HCT116 (cell line): ENCODE measurements at regions not wholly inside any gene's neighbourhood (a gene's known extent, or its start where the extent isn't known, plus 50 kb on each side); places are given as distances from the start of the nearest gene placed in this dataset.

Experiments used
- ATAC-seq: fragments of 200-7000 bp; cut with Tn5 transposase; 2 replicates; pipeline ENCODE4 v1.9.1; 2020; ENCODE audit warnings: mild to moderate bottlenecking, moderate library complexity
- BruUV-seq: library from RNA; stranded (reverse); fragments of 400-500 nt; replicated peaks from 2 replicates; lab custom pipeline; 2021; lab: Mats Ljungman, UMichigan
- CTCF ChIA-PET: fragments of 300-600 bp; sonication (Branson Sonifier 250); formaldehyde crosslinking; loops from one replicate; lab custom pipeline; 2021; ENCODE audit warnings: antibody characterized with exemption; lab: Charles Lee
- POLR2A ChIA-PET: fragments of 300-600, 350-600 bp; sonication (Branson Sonifier 250); formaldehyde crosslinking; loops from one replicate; lab custom pipeline; 2021; ENCODE audit warnings: antibody characterized with exemption; lab: Charles Lee
- RAD21 ChIA-PET, 2 experiments: fragments of 300-600 bp; sonication (Branson Sonifier 250); formaldehyde crosslinking; loops; one replicate each; lab custom pipeline; 2023; ENCODE audit warnings: low total read pairs in 2 of 2; ENCODE audit not compliant: uncharacterized antibody in 2 of 2, unreplicated experiment in 2 of 2, low non-redundant PET in 1 of 2; lab: Charles Lee
- DNase-seq: peaks from one replicate; pipeline ENCODE4 v3.0.0-alpha.2; 2010; ENCODE audit warnings: low read depth, low spot score
- H2AFZ ChIP-seq: fragments of 200-600 bp; shearing (Covaris generic), sonication (generic); 2 replicates; pipeline ENCODE4 v1.6.1; 2017; ENCODE audit warnings: low read depth, mixed run types, mixed read lengths, antibody characterized with exemption, low read length; ENCODE audit not compliant: poor library complexity, severe bottlenecking
- H3K27ac ChIP-seq: 2 replicates; pipeline ENCODE4 v1.5.1; 2012; ENCODE audit warnings: low read depth, low read length
- H3K27me3 ChIP-seq: fragments of 200-600 bp; sonication (generic); 2 replicates; pipeline ENCODE4 v1.6.1; 2016; ENCODE audit warnings: mixed run types, low read length, mixed read lengths; ENCODE audit not compliant: insufficient read depth
- H3K36me3 ChIP-seq, 2 experiments: fragments of 200-500 bp in 1 of 2; fragments of 200-600 bp in 1 of 2; sonication (Bioruptor generic) in 1 of 2; sonication (generic) in 1 of 2; 2 replicates each; pipeline versions ENCODE4 v1.5.1 to v1.6.1; 2014 to 2016; ENCODE audit warnings: low read length in 2 of 2, inconsistent platforms in 1 of 2, mixed read lengths in 1 of 2, mixed run types in 1 of 2; ENCODE audit not compliant: insufficient read depth in 2 of 2, control insufficient read depth in 1 of 2
- H3K4me1 ChIP-seq, 2 experiments: fragments of 200-600 bp in 1 of 2; sonication (generic) in 1 of 2; 2 replicates each; pipeline versions ENCODE4 v1.5.1 to v1.6.1; 2012 to 2017; ENCODE audit warnings: low read length in 2 of 2, inconsistent platforms in 1 of 2, mild to moderate bottlenecking in 1 of 2, mixed read lengths in 1 of 2, mixed run types in 1 of 2, moderate library complexity in 1 of 2; ENCODE audit not compliant: insufficient read depth in 2 of 2, control insufficient read depth in 1 of 2
- H3K4me2 ChIP-seq: fragments of 200-600 bp; sonication (generic); 2 replicates; pipeline ENCODE4 v1.6.1; 2017; ENCODE audit warnings: mixed run types, low read length, mixed read lengths
- H3K4me3 ChIP-seq, 2 experiments: fragments of 200-600 bp in 1 of 2; sonication (generic) in 1 of 2; replicated peaks in 1 of 2; 2 replicates each; pipeline ENCODE4 v1.5.1; 2011 to 2016; ENCODE audit warnings: low read length in 2 of 2, control low read depth in 1 of 2, low read depth in 1 of 2, mild to moderate bottlenecking in 1 of 2, mixed read lengths in 1 of 2, mixed run types in 1 of 2
- H3K79me2 ChIP-seq: fragments of 200-600 bp; sonication (generic); 2 replicates; pipeline ENCODE4 v1.6.1; 2017; ENCODE audit warnings: mild to moderate bottlenecking, mixed run types, low read length, moderate library complexity, mixed read lengths; ENCODE audit not compliant: insufficient read depth
- H3K9ac ChIP-seq: fragments of 200-600 bp; sonication (generic); 2 replicates; pipeline ENCODE4 v1.6.1; 2016; ENCODE audit warnings: low read length, mixed read lengths
- H3K9me2 ChIP-seq: fragments of 200-600 bp; sonication (generic), shearing (Covaris generic); 2 replicates; pipeline ENCODE4 v1.6.1; 2017; ENCODE audit warnings: mixed run types, mild to moderate bottlenecking, moderate library complexity; ENCODE audit not compliant: insufficient read depth
- H3K9me3 ChIP-seq, 2 experiments: fragments of 200-500 bp in 1 of 2; fragments of 200-600 bp in 1 of 2; sonication (Bioruptor generic) in 1 of 2; sonication (generic) in 1 of 2; 2 replicates each; pipeline ENCODE4 v1.6.1; 2014 to 2017; ENCODE audit warnings: low read length in 2 of 2, mixed read lengths in 2 of 2, inconsistent platforms in 1 of 2, low read depth in 1 of 2, mild to moderate bottlenecking in 1 of 2, mixed run types in 1 of 2, moderate library complexity in 1 of 2; ENCODE audit not compliant: control insufficient read depth in 1 of 2, insufficient read depth in 1 of 2
- H4K20me1 ChIP-seq: fragments of 200-600 bp; sonication (generic), shearing (Covaris generic); 2 replicates; pipeline ENCODE4 v1.6.1; 2017; ENCODE audit warnings: mixed run types, mild to moderate bottlenecking, moderate library complexity; ENCODE audit not compliant: insufficient read depth
- CEBPB ChIP-seq: IDR thresholded peaks from 2 replicates; pipeline ENCODE4 v1.6.1; 2012; ENCODE audit warnings: low read depth
- ELF1 ChIP-seq: IDR thresholded peaks from 2 replicates; pipeline ENCODE4 v1.6.1; 2012; ENCODE audit warnings: low read depth, borderline replicate concordance
- EZH2 ChIP-seq: fragments of 200-600 bp; sonication (generic); IDR thresholded peaks from 2 replicates; pipeline ENCODE4 v1.6.1; 2017; ENCODE audit warnings: antibody characterized with exemption, mixed run types
- FOSL1 ChIP-seq: IDR thresholded peaks from 2 replicates; pipeline ENCODE4 v1.6.1; 2012; ENCODE audit warnings: low read depth
- JUND ChIP-seq: IDR thresholded peaks from 2 replicates; pipeline ENCODE4 v1.6.1; 2012
- MAX ChIP-seq: IDR thresholded peaks from 2 replicates; pipeline ENCODE4 v1.6.1; 2012
- POLR2A ChIP-seq: IDR thresholded peaks from 2 replicates; pipeline ENCODE4 v1.7.0; 2011; ENCODE audit warnings: borderline replicate concordance; ENCODE audit not compliant: insufficient read depth, insufficient read length; ENCODE audit errors: extremely low read depth
- RAD21 ChIP-seq: IDR thresholded peaks from 2 replicates; pipeline ENCODE4 v1.6.1; 2012; ENCODE audit warnings: low read depth, mild to moderate bottlenecking
- SP1 ChIP-seq: IDR thresholded peaks from 2 replicates; pipeline ENCODE4 v1.6.1; 2012; ENCODE audit warnings: low read depth
- SRF ChIP-seq: IDR thresholded peaks from 2 replicates; pipeline ENCODE4 v1.6.1; 2012; ENCODE audit warnings: low read depth
- TCF7L2 ChIP-seq: IDR thresholded peaks from 2 replicates; pipeline ENCODE4 v1.7.0; 2011; ENCODE audit warnings: borderline replicate concordance, inconsistent platforms; ENCODE audit not compliant: insufficient read depth, insufficient read length; ENCODE audit errors: extremely low read depth
- YY1 ChIP-seq: IDR thresholded peaks from 2 replicates; pipeline ENCODE4 v1.6.1; 2011; ENCODE audit warnings: low read length, low read depth, moderate library complexity, mild to moderate bottlenecking; ENCODE audit not compliant: insufficient replicate concordance; ENCODE audit errors: extremely low read depth
- ZFX ChIP-seq: fragments of 450-650 bp; IDR thresholded peaks from 2 replicates; pipeline ENCODE4 v1.6.1; 2017
- intact Hi-C: fragments of 100-400 bp; cut with micrococcal nuclease; formaldehyde crosslinking; loops from 2 replicates; pipeline ENCODE4 v1.10.0; 2022

- CTCF ChIA-PET: no interaction called here
- POLR2A ChIA-PET: no interaction called here
These were observed 120.9 kb upstream of the TARS1 start for GRCh38 chr5:33319841-33320240.

GRCh38 chr5:33321026-33321425, 119.7 kb upstream of the TARS1 start:
- no peaks in the 10 kb centered on the region for H4K20me1 ChIP-seq
- H3K9me3 ChIP-seq: no peaks in the 10 kb centered on the region
- CTCF ChIA-PET: no interaction called here
- no peaks in the 10 kb centered on the region for H3K4me1 ChIP-seq
- no peak overlapping the region for H3K27ac ChIP-seq
- no peak overlapping the region for H3K9ac ChIP-seq
- POLR2A ChIA-PET: no interaction called here
- RAD21 ChIA-PET: no interaction called here
- H3K9me2 ChIP-seq: no peaks in the 10 kb centered on the region
- no peak for DNase-seq
- H3K4me2 ChIP-seq: no peak overlapping the region
- intact Hi-C loops: no loop called here
- TF ChIP-seq ELF1 (no peak), CEBPB (no peak), FOSL1 (no peak), SRF (no peak), EZH2 (no peak)
- H2AFZ ChIP-seq: no peak overlapping the region
- no TSS peak for BruUV-seq
- H3K79me2 ChIP-seq: no peaks in the 10 kb centered on the region
- no peaks in the 10 kb centered on the region for H3K36me3 ChIP-seq
- H3K4me3 ChIP-seq: no peak overlapping the region
- H3K27me3 ChIP-seq: no peaks in the 10 kb centered on the region
- ATAC-seq: no peak

More at GRCh38 chr5:33319841-33320240, 120.9 kb upstream of the TARS1 start:
- Histone ChIP-seq H3K9ac (no peak overlapping the region), H3K79me2 (no peaks in the 10 kb centered on the region), H3K4me1 (no peaks in the 10 kb centered on the region), H2AFZ (no peak overlapping the region), H3K36me3 (no peaks in the 10 kb centered on the region), H3K27me3 (no peaks in the 10 kb centered on the region), H3K9me3 (no peaks in the 10 kb centered on the region), H3K4me3 (no peak overlapping the region), H3K9me2 (no peaks in the 10 kb centered on the region), H3K4me2 (no peak overlapping the region), H4K20me1 (no peaks in the 10 kb centered on the region), H3K27ac (no peak overlapping the region)
- no peak for TF ChIP-seq FOSL1
- no peak for TF ChIP-seq YY1
- TF ChIP-seq ZFX: no peak
- TF ChIP-seq MAX: no peak
- TF ChIP-seq POLR2A: no peak
- no peak for TF ChIP-seq SP1
- TF ChIP-seq ELF1: no peak
- no peak for TF ChIP-seq CEBPB
- TF ChIP-seq TCF7L2: no peak
- TF ChIP-seq JUND: no peak
- no peak for TF ChIP-seq RAD21
- RAD21 ChIA-PET: no interaction called here
- BruUV-seq: no TSS peak
- DNase-seq: no peak
- no peak for ATAC-seq
- intact Hi-C loops: no loop called here
